Endodermal cell (in vitro differentiated cells): ENCODE measurements at regions not wholly inside any gene's neighbourhood (a gene's known extent, or its start where the extent isn't known, plus 50 kb on each side); places are given as distances from the start of the nearest gene placed in this dataset.

Experiments used
- DNase-seq: peaks from one replicate; pipeline ENCODE4 v3.0.0-alpha.2; 2017
- H3K27ac ChIP-seq: 2 replicates; pipeline ENCODE4 v1.5.1; 2013; ENCODE audit warnings: mild to moderate bottlenecking, low read depth, low read length, moderate library complexity
- H3K27me3 ChIP-seq: 2 replicates; pipeline ENCODE4 v1.6.1; 2013; ENCODE audit warnings: mild to moderate bottlenecking, low read length, moderate library complexity; ENCODE audit not compliant: insufficient read depth, control insufficient read depth, poor library complexity, severe bottlenecking
- H3K36me3 ChIP-seq: 2 replicates; pipeline ENCODE4 v1.7.0; 2013; ENCODE audit warnings: mild to moderate bottlenecking, low read length, moderate library complexity; ENCODE audit not compliant: control insufficient read depth, insufficient read depth
- H3K4me1 ChIP-seq: one replicate; pipeline ENCODE4 v1.7.0; 2013; ENCODE audit warnings: low read length; ENCODE audit not compliant: control insufficient read depth, insufficient read depth
- H3K4me3 ChIP-seq: 2 replicates; pipeline ENCODE4 v1.5.1; 2013; ENCODE audit warnings: mild to moderate bottlenecking, low read length, moderate library complexity
- H3K9ac ChIP-seq: 2 replicates; pipeline ENCODE4 v1.6.1; 2013; ENCODE audit warnings: mild to moderate bottlenecking, low read length, moderate library complexity; ENCODE audit not compliant: poor library complexity, severe bottlenecking; ENCODE audit errors: extremely low read depth
- H3K9me3 ChIP-seq: 2 replicates; pipeline ENCODE4 v1.6.1; 2013; ENCODE audit warnings: mild to moderate bottlenecking, low read length, moderate library complexity; ENCODE audit not compliant: control insufficient read depth
- H3K27ac Mint-ChIP-seq: 2 replicates; pipeline ENCODE4 v1.8.0; 2020; ENCODE audit warnings: mixed read lengths
- H3K27me3 Mint-ChIP-seq: 2 replicates; pipeline ENCODE4 v1.8.0; 2021; ENCODE audit warnings: mild to moderate bottlenecking, mixed read lengths; ENCODE audit not compliant: insufficient read depth
- H3K36me3 Mint-ChIP-seq: 2 replicates; pipeline ENCODE4 v1.8.0; 2020; ENCODE audit warnings: low read depth, mixed read lengths
- H3K4me1 Mint-ChIP-seq: 2 replicates; pipeline ENCODE4 v1.8.0; 2020; ENCODE audit warnings: mixed read lengths
- H3K4me3 Mint-ChIP-seq: 2 replicates; pipeline ENCODE4 v1.8.0; 2020; ENCODE audit warnings: mild to moderate bottlenecking, moderate library complexity, mixed read lengths
- H3K9me3 Mint-ChIP-seq: 2 replicates; pipeline ENCODE4 v1.8.0; 2020; ENCODE audit warnings: mild to moderate bottlenecking, mixed read lengths
- CTCF ChIP-seq: fragments of 200-600 bp; sonication (generic); conservative IDR thresholded peaks from 2 replicates; pipeline ENCODE4 v1.5.0; 2021; ENCODE audit warnings: antibody characterized with exemption, mild to moderate bottlenecking
- WGBS, 2 experiments: methylation state at CpG; one replicate each; pipeline versions ENCODE4 v1.1.5 to v1.1.7; 2013; ENCODE audit warnings: missing lambda C conversion rate in 2 of 2, mixed read lengths in 1 of 2; ENCODE audit not compliant: insufficient coverage in 1 of 2, insufficient read length in 1 of 2; 5-methylcytosine and 5-hydroxymethylcytosine counted together

DNA sequence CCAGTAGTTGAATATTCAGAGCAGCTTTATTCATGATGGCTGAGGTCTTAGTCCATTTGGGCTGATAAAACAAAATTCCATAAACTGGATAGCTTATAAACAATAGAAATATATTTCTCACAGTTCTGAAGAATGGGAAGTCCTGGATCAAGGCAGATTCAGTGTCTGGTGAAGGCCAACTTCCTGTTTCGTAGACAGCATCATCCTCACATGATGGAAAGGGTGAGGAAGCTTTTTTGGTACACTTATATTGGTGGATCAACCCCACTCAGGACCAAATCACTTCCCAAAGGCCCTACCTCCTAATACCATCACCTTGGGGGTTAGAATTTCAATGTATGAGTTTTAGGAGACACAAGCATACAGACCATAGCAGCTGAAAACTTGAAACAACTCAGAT, 224.2 kb downstream of the CYB561 start:
- Histone ChIP-seq H3K27me3 (no peaks in the 10 kb centered on the region), H3K27ac (no peak overlapping the region), H3K4me3 (no peak overlapping the region), H3K9me3 (no peaks in the 10 kb centered on the region), H3K9ac (no peak overlapping the region), H3K36me3 (no peaks in the 10 kb centered on the region), H3K4me1 (no peaks in the 10 kb centered on the region)
- Mint-ChIP-seq H3K27ac (no peak overlapping the region), H3K36me3 (no peaks in the 10 kb centered on the region), H3K4me1 (no peaks in the 10 kb centered on the region), H3K9me3 (no peaks in the 10 kb centered on the region), H3K4me3 (no peak overlapping the region), H3K27me3 (no peaks in the 10 kb centered on the region)
- no peak for TF ChIP-seq CTCF
- WGBS, 2 experiments: 100% methylated on average over 1 of the region's 1 CpG
- no peak for DNase-seq

DNA sequence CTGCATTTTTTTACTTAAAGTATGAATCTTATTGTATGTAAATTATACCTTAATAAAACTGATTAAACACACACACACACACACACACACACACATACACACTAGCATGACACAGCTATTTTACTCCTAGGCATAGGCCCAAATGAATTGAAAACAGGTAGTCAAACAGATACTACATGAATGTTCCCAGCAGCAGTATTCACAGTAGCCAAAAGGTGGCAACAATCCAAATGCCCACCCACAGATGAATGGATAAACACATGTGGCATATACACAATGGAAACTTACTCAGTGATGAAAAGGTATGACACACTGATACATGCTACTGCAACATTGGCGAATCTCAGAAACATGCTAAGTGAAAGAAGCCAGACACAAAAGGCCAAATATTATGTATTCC, 223.5 kb downstream of the CYB561 start:
- no peaks in the 10 kb centered on the region for H3K9me3 Mint-ChIP-seq
- H3K4me3 ChIP-seq: no peak overlapping the region
- H3K27ac ChIP-seq: no peak overlapping the region
- 91% methylated on average over 1 of the region's 1 CpG; no CpG with 5 or more reads in 1 of the 2 experiments for WGBS, 2 experiments
- no peak for DNase-seq
- no peaks in the 10 kb centered on the region for H3K27me3 Mint-ChIP-seq
- H3K9me3 ChIP-seq: no peaks in the 10 kb centered on the region
- H3K27ac Mint-ChIP-seq: no peak overlapping the region
- no peaks in the 10 kb centered on the region for H3K36me3 ChIP-seq
- no peaks in the 10 kb centered on the region for H3K36me3 Mint-ChIP-seq
- no peaks in the 10 kb centered on the region for H3K4me1 Mint-ChIP-seq
- TF ChIP-seq CTCF: peak; percentile 20
- no peaks in the 10 kb centered on the region for H3K27me3 ChIP-seq
- no peak overlapping the region for H3K4me3 Mint-ChIP-seq
- no peaks in the 10 kb centered on the region for H3K4me1 ChIP-seq
- H3K9ac ChIP-seq: no peak overlapping the region

DNA sequence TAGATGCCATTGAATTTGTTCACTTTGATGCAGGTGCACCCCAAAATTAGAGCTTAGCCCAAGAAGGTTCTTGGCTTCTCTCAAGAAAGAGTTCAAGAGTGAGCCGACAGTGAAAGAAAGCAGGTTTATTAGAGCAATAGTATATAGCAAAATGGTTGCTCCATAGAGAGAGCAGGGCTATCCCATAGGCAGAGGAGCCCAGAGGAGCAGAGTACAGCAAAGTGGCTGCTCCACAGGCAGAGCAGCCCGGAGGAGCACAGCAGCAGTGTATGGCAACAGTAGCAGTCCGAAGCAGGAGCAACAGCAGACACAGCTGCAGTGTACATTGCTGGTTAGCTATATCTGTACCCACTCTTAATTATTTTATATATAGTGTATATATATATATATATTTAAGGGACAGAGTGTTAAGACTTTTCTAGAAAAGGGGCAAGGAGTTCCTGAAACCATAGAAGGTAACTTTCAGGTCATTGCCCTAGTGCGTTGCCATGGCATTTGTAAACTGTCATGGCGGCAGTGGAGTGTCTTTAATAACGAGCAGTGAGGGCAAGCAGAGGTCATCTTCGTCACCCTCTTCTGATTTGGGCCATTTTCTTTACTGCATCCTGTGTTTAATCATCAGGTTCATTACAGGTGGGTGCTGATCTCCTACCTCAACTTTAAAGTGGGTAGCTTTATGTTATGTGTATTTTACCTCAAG, 222.7 kb downstream of the CYB561 start:
- no peaks in the 10 kb centered on the region for H3K27me3 ChIP-seq
- H3K4me1 Mint-ChIP-seq: no peaks in the 10 kb centered on the region
- H3K9ac ChIP-seq: no peak overlapping the region
- H3K4me3 Mint-ChIP-seq: no peak overlapping the region
- no peak overlapping the region for H3K27ac ChIP-seq
- no peak for DNase-seq
- H3K4me1 ChIP-seq: no peaks in the 10 kb centered on the region
- TF ChIP-seq CTCF: no peak
- no peaks in the 10 kb centered on the region for H3K9me3 Mint-ChIP-seq
- H3K4me3 ChIP-seq: no peak overlapping the region
- WGBS, 2 experiments: 95 to 100% methylated on average over 4 to 7 of the region's 7 CpGs
- no peaks in the 10 kb centered on the region for H3K9me3 ChIP-seq
- H3K27me3 Mint-ChIP-seq: no peaks in the 10 kb centered on the region
- H3K27ac Mint-ChIP-seq: no peak overlapping the region
- no peaks in the 10 kb centered on the region for H3K36me3 Mint-ChIP-seq
- no peaks in the 10 kb centered on the region for H3K36me3 ChIP-seq
